SK-N-SH treated with all-trans-retinoic acid at 6 μM for 48 hours (cell line): ENCODE measurements at regions not wholly inside any gene's neighbourhood (a gene's known extent, or its start where the extent isn't known, plus 50 kb on each side); places are given as distances from the start of the nearest gene placed in this dataset.
"Not testable (repeated sequence)": the region's sequence is repeated elsewhere in the genome, so short reads cannot be mapped to it uniquely, and the experiment has no call there.

Experiments
- ATAC-seq: fragments of 200-7000 bp; cut with Tn5 transposase; 3 replicates; pipeline ENCODE4 v1.9.1; 2020; ENCODE audit warnings: mild to moderate bottlenecking, moderate library complexity
- ARNTL ChIP-seq: fragments of 450-650 bp; formaldehyde crosslinking; IDR thresholded peaks from 2 replicates; pipeline ENCODE4 v1.5.0; 2020; ENCODE audit warnings: low read depth, mild to moderate bottlenecking, moderate library complexity, borderline replicate concordance
- BACH2 ChIP-seq: fragments of 250-450 bp; sonication (Bioruptor Pico); IDR thresholded peaks from 2 replicates; pipeline ENCODE4 v1.9.0; 2021; ENCODE audit warnings: mild to moderate bottlenecking, borderline replicate concordance
- CSDC2 ChIP-seq: fragments of 250-450 bp; sonication (Bioruptor Pico); IDR thresholded peaks from 2 replicates; pipeline ENCODE4 v1.5.0; 2020; ENCODE audit warnings: mild to moderate bottlenecking, moderate library complexity
- ESRRG ChIP-seq: fragments of 250-450 bp; sonication (Bioruptor Pico); IDR thresholded peaks from 2 replicates; pipeline ENCODE4 v1.6.1; 2021; ENCODE audit warnings: mild to moderate bottlenecking
- GLIS3 ChIP-seq: fragments of 250-450 bp; sonication (Bioruptor Pico); IDR thresholded peaks from 2 replicates; pipeline ENCODE4 v1.5.0; 2020; ENCODE audit warnings: mild to moderate bottlenecking, moderate library complexity
- ISL1 ChIP-seq: fragments of 250-450 bp; sonication (Bioruptor Pico); IDR thresholded peaks from 2 replicates; pipeline ENCODE4 v2.1.2; 2022; ENCODE audit warnings: mild to moderate bottlenecking, moderate library complexity
- OSR1 ChIP-seq: fragments of 250-450 bp; sonication (Bioruptor Pico); IDR thresholded peaks from 2 replicates; pipeline ENCODE4 v1.8.0; 2022; ENCODE audit warnings: moderate library complexity, mild to moderate bottlenecking, inconsistent platforms
- PPARA ChIP-seq: fragments of 250-450 bp; sonication (Bioruptor Pico); IDR thresholded peaks from 2 replicates; pipeline ENCODE4 v1.5.0; 2020; ENCODE audit warnings: mild to moderate bottlenecking, borderline replicate concordance
- RARB ChIP-seq: fragments of 250-450 bp; sonication (Bioruptor Pico); IDR thresholded peaks from 2 replicates; pipeline ENCODE4 v1.8.0; 2021; ENCODE audit warnings: mild to moderate bottlenecking, moderate library complexity
- SNAI2 ChIP-seq: fragments of 250-450 bp; sonication (Bioruptor Pico); IDR thresholded peaks from 2 replicates; pipeline ENCODE4 v1.5.0; 2020; ENCODE audit warnings: mild to moderate bottlenecking, moderate library complexity
- TCF4 ChIP-seq: fragments of 250-450 bp; sonication (Bioruptor Pico); IDR thresholded peaks from 2 replicates; pipeline ENCODE4 v1.8.0; 2021; ENCODE audit warnings: mild to moderate bottlenecking, moderate library complexity, borderline replicate concordance
- TOX ChIP-seq: fragments of 250-450 bp; sonication (Bioruptor Pico); IDR thresholded peaks from 2 replicates; pipeline ENCODE4 v1.8.0; 2021; ENCODE audit warnings: mild to moderate bottlenecking, moderate library complexity, borderline replicate concordance
- ZC3H10 ChIP-seq: fragments of 250-450 bp; sonication (Bioruptor Pico); IDR thresholded peaks from 2 replicates; pipeline ENCODE4 v1.5.1; 2021; ENCODE audit warnings: mild to moderate bottlenecking, moderate library complexity
- ZFP3 ChIP-seq: fragments of 250-450 bp; sonication (Bioruptor Pico); IDR thresholded peaks from 2 replicates; pipeline ENCODE4 v1.5.0; 2020; ENCODE audit warnings: mild to moderate bottlenecking, moderate library complexity
- ZFP30 ChIP-seq: fragments of 450-650 bp; formaldehyde crosslinking; IDR thresholded peaks from 2 replicates; pipeline ENCODE4 v1.5.0; 2022; ENCODE audit warnings: mild to moderate bottlenecking, moderate library complexity
- ZNF70 ChIP-seq: fragments of 450-650 bp; formaldehyde crosslinking; IDR thresholded peaks from 2 replicates; pipeline ENCODE4 v1.5.0; 2020; ENCODE audit warnings: mild to moderate bottlenecking, moderate library complexity
- ZNF8 ChIP-seq: fragments of 450-650 bp; formaldehyde crosslinking; IDR thresholded peaks from 2 replicates; pipeline ENCODE4 v1.5.0; 2020; ENCODE audit warnings: mild to moderate bottlenecking, moderate library complexity
- TF ChIP-seq, protein P1 (sequence below): fragments of 250-450 bp; sonication (Bioruptor Pico); IDR thresholded peaks from 2 replicates; pipeline ENCODE4 v1.8.0; 2020; ENCODE audit warnings: mild to moderate bottlenecking, moderate library complexity, borderline replicate concordance
- TF ChIP-seq, protein P2 (sequence below): fragments of 250-450 bp; sonication (Bioruptor Pico); IDR thresholded peaks from 2 replicates; pipeline ENCODE4 v1.5.1; 2021; ENCODE audit warnings: mild to moderate bottlenecking, moderate library complexity
- TF ChIP-seq, protein P3 (sequence below): fragments of 250-450 bp; sonication (Bioruptor Pico); IDR thresholded peaks from 2 replicates; pipeline ENCODE4 v1.5.0; 2020; ENCODE audit warnings: mild to moderate bottlenecking, moderate library complexity

DNA sequence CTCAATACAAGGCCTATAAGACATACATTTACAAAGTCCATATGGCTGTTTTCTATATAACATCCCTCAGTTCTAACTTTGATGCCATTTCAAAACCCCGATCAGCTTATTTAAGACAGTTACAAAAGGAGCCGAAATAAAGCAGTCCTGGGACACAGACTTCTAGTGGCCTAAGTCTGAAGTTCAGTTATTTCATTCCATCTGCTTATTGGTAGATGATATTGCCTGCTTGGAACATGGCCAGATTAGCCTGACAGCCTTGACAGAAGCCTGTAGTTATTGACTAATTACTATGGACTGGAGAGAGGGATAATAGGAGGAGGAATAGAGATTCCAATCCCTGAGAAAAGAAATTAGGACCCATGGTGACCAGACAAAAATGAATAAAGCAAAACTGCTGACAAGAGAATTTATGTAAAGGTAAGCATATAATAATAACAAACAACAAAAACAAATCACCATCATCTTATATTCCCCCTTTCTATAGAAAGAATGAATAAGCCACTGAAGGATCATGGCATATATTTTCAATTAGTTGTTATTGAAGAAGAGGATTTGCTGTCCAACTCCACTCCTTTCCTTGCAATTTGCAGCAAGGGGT, 206.3 kb upstream of the TOM1L1 start:
- TF ChIP-seq ZC3H10 (CRISPR knock-in tag) (no peak), ARNTL (CRISPR knock-in tag) (no peak), PPARA (CRISPR knock-in tag) (no peak), BACH2 (no peak), ZFP30 (no peak), OSR1 (CRISPR knock-in tag) (no peak), ZNF70 (CRISPR knock-in tag) (no peak), GLIS3 (CRISPR knock-in tag) (no peak), CSDC2 (CRISPR knock-in tag) (no peak), TOX (no peak), RARB (CRISPR knock-in tag) (no peak), ISL1 (CRISPR knock-in tag) (no peak), ESRRG (CRISPR knock-in tag) (no peak)
- TF ChIP-seq, protein P1, sequence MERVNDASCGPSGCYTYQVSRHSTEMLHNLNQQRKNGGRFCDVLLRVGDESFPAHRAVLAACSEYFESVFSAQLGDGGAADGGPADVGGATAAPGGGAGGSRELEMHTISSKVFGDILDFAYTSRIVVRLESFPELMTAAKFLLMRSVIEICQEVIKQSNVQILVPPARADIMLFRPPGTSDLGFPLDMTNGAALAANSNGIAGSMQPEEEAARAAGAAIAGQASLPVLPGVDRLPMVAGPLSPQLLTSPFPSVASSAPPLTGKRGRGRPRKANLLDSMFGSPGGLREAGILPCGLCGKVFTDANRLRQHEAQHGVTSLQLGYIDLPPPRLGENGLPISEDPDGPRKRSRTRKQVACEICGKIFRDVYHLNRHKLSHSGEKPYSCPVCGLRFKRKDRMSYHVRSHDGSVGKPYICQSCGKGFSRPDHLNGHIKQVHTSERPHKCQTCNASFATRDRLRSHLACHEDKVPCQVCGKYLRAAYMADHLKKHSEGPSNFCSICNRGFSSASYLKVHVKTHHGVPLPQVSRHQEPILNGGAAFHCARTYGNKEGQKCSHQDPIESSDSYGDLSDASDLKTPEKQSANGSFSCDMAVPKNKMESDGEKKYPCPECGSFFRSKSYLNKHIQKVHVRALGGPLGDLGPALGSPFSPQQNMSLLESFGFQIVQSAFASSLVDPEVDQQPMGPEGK (CRISPR knock-in tag), result no peak
- TF ChIP-seq, protein P2, sequence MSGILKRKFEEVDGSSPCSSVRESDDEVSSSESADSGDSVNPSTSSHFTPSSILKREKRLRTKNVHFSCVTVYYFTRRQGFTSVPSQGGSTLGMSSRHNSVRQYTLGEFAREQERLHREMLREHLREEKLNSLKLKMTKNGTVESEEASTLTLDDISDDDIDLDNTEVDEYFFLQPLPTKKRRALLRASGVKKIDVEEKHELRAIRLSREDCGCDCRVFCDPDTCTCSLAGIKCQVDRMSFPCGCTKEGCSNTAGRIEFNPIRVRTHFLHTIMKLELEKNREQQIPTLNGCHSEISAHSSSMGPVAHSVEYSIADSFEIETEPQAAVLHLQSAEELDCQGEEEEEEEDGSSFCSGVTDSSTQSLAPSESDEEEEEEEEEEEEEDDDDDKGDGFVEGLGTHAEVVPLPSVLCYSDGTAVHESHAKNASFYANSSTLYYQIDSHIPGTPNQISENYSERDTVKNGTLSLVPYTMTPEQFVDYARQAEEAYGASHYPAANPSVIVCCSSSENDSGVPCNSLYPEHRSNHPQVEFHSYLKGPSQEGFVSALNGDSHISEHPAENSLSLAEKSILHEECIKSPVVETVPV (CRISPR knock-in tag), result no peak
- TF ChIP-seq, protein P3, sequence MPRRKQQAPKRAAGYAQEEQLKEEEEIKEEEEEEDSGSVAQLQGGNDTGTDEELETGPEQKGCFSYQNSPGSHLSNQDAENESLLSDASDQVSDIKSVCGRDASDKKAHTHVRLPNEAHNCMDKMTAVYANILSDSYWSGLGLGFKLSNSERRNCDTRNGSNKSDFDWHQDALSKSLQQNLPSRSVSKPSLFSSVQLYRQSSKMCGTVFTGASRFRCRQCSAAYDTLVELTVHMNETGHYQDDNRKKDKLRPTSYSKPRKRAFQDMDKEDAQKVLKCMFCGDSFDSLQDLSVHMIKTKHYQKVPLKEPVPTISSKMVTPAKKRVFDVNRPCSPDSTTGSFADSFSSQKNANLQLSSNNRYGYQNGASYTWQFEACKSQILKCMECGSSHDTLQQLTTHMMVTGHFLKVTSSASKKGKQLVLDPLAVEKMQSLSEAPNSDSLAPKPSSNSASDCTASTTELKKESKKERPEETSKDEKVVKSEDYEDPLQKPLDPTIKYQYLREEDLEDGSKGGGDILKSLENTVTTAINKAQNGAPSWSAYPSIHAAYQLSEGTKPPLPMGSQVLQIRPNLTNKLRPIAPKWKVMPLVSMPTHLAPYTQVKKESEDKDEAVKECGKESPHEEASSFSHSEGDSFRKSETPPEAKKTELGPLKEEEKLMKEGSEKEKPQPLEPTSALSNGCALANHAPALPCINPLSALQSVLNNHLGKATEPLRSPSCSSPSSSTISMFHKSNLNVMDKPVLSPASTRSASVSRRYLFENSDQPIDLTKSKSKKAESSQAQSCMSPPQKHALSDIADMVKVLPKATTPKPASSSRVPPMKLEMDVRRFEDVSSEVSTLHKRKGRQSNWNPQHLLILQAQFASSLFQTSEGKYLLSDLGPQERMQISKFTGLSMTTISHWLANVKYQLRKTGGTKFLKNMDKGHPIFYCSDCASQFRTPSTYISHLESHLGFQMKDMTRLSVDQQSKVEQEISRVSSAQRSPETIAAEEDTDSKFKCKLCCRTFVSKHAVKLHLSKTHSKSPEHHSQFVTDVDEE (CRISPR knock-in tag), result no peak
- ATAC-seq, result no peak

DNA sequence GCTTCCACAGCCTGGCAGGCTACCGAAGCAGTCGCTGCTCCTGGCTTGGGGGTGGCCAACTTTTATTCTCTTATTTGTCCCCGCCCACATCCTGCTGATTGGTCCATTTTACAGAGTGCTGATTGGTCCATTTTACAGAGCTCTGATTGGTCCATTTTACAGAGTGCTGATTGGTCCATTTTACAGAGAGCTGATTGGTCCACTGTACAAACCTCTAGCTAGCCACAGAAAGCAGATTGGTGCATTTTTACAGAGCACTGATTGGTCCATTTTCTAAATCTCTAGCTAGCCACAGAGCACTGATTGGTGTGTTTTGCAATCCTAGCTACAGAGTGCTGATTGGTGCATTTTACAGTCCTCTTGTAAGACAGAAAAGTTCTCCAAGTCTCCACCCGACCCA, 187.9 kb upstream of the TOM1L1 start:
- not testable (repeated sequence) for ATAC-seq

DNA sequence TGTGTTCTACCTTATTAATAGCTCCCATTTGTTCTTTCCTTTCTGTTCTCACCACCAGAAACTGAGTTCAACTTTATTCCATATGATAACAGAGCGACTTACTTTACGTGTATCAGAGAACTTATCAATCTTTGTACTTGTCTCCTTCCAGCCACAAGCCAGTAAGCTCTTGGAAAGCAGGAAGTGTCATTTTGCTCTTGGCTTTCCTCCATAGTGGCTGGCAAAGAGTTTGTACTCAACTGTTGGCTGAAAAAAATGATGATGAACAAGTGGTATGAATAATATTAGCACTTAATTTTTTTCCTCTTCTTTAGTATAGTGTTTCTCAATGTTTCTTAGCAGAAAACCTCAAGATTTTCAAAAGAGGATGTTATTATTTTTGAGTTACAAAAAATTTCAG, 182.4 kb upstream of the TOM1L1 start:
- ATAC-seq, result no peak
- TF ChIP-seq ZNF8 (no peak), SNAI2 (CRISPR knock-in tag) (no peak), CSDC2 (CRISPR knock-in tag) (no peak), ISL1 (CRISPR knock-in tag) (no peak), TCF4 (no peak), RARB (CRISPR knock-in tag) (no peak), TOX (no peak), PPARA (CRISPR knock-in tag) (no peak), ZC3H10 (CRISPR knock-in tag) (no peak), ESRRG (CRISPR knock-in tag) (no peak), GLIS3 (CRISPR knock-in tag) (no peak), ZFP3 (CRISPR knock-in tag) (no peak), OSR1 (CRISPR knock-in tag) (no peak)
- TF ChIP-seq, protein P3 (CRISPR knock-in tag), result no peak
- TF ChIP-seq, protein P2 (CRISPR knock-in tag), result no peak
- TF ChIP-seq, protein P1 (CRISPR knock-in tag), result no peak
